OCI-LY1 (cell line): ENCODE measurements at regions not wholly inside any gene's neighbourhood (a gene's known extent, or its start where the extent isn't known, plus 50 kb on each side); places are given as distances from the start of the nearest gene placed in this dataset.
"Not testable (repeated sequence)": the region's sequence is repeated elsewhere in the genome, so short reads cannot be mapped to it uniquely, and the experiment has no call there.

Source experiments
- H2AFZ ChIP-seq: fragments of 200-600 bp; sonication (generic), shearing (Covaris generic); 2 replicates; pipeline ENCODE4 v1.6.0; 2014; ENCODE audit warnings: antibody characterized with exemption, mild to moderate bottlenecking, low read length
- H3F3A ChIP-seq: fragments of 200-600 bp; sonication (generic), shearing (Covaris generic); 2 replicates; pipeline ENCODE4 v1.6.0; 2014; ENCODE audit warnings: mild to moderate bottlenecking, antibody characterized with exemption, low read length, moderate library complexity; ENCODE audit not compliant: insufficient read depth
- H3K27ac ChIP-seq: fragments of 200-600 bp; sonication (generic); 2 replicates; pipeline ENCODE4 v1.5.1; 2014; ENCODE audit warnings: low read length, mixed run types, mild to moderate bottlenecking, low read depth; ENCODE audit not compliant: poor library complexity, severe bottlenecking
- H3K27me3 ChIP-seq: fragments of 200-600 bp; sonication (generic); 2 replicates; pipeline ENCODE4 v1.6.0; 2014; ENCODE audit warnings: antibody characterized with exemption, mild to moderate bottlenecking, low read length, moderate library complexity; ENCODE audit not compliant: insufficient read depth
- H3K36me3 ChIP-seq: fragments of 200-600 bp; sonication (generic); 2 replicates; pipeline ENCODE4 v1.6.1; 2014; ENCODE audit warnings: mild to moderate bottlenecking, antibody characterized with exemption, low read length, moderate library complexity, mixed read lengths; ENCODE audit not compliant: insufficient read depth
- H3K4me1 ChIP-seq: fragments of 200-600 bp; sonication (generic); 2 replicates; pipeline ENCODE4 v1.5.1; 2014; ENCODE audit warnings: mild to moderate bottlenecking, low read length, moderate library complexity; ENCODE audit not compliant: insufficient read depth, severe bottlenecking
- H3K4me2 ChIP-seq: fragments of 200-600 bp; sonication (generic), shearing (Covaris generic); 2 replicates; pipeline ENCODE4 v1.6.1; 2014; ENCODE audit warnings: low read length
- H3K4me3 ChIP-seq: fragments of 200-600 bp; sonication (generic); 2 replicates; pipeline ENCODE4 v1.5.1; 2014; ENCODE audit warnings: low read length, low read depth, mild to moderate bottlenecking, mixed read lengths; ENCODE audit not compliant: poor library complexity, severe bottlenecking
- H3K79me2 ChIP-seq: fragments of 200-600 bp; shearing (Covaris generic); 2 replicates; pipeline ENCODE4 v1.6.1; 2016; ENCODE audit warnings: mixed run types, low read length, mixed read lengths; ENCODE audit not compliant: insufficient read depth
- H3K9ac ChIP-seq: fragments of 200-600 bp; sonication (generic), shearing (Covaris generic); 2 replicates; pipeline ENCODE4 v1.6.1; 2014; ENCODE audit warnings: mild to moderate bottlenecking, low read length, mixed read lengths
- H3K9me2 ChIP-seq: fragments of 200-600 bp; sonication (generic), shearing (Covaris generic); 2 replicates; pipeline ENCODE4 v1.6.1; 2014; ENCODE audit warnings: low read depth, mild to moderate bottlenecking, low read length, mixed read lengths
- H3K9me3 ChIP-seq: fragments of 200-600 bp; shearing (Covaris generic); 2 replicates; pipeline ENCODE4 v1.6.1; 2014; ENCODE audit warnings: low read length, mixed read lengths
- H4K20me1 ChIP-seq: fragments of 200-600 bp; sonication (generic), shearing (Covaris generic); 2 replicates; pipeline ENCODE4 v1.6.0; 2016; ENCODE audit warnings: mild to moderate bottlenecking, low read length; ENCODE audit not compliant: insufficient read depth
- CTCF ChIP-seq: fragments of 200-600 bp; sonication (generic), shearing (Covaris generic); IDR thresholded peaks from 2 replicates; pipeline ENCODE4 v1.5.1; 2017; ENCODE audit warnings: mild to moderate bottlenecking, antibody characterized with exemption, low read length, moderate library complexity, mixed read lengths
- EZH2 ChIP-seq: fragments of 200-600 bp; sonication (generic), shearing (Covaris generic); IDR thresholded peaks from 2 replicates; pipeline ENCODE4 v1.8.0; 2017; ENCODE audit warnings: borderline replicate concordance, mixed run types, mild to moderate bottlenecking, antibody characterized with exemption, low read length, moderate library complexity, mixed read lengths

GRCh38 chr7:68712956-68713495 is 885.2 kb upstream of the AUTS2 start:
- no peaks in the 10 kb centered on the region for H3K9me3 ChIP-seq
- H2AFZ ChIP-seq, result no peak overlapping the region
- no peak overlapping the region for H3K9ac ChIP-seq
- no peaks in the 10 kb centered on the region for H3K79me2 ChIP-seq
- TF ChIP-seq CTCF (no peak), EZH2 (no peak)
- peaks cover 4% of the 10 kb centered on the region for H3K4me1 ChIP-seq
- no peaks in the 10 kb centered on the region for H3K9me2 ChIP-seq
- no peaks in the 10 kb centered on the region for H3F3A ChIP-seq
- H3K27me3 ChIP-seq, result no peaks in the 10 kb centered on the region
- no peaks in the 10 kb centered on the region for H4K20me1 ChIP-seq
- H3K36me3 ChIP-seq, result no peaks in the 10 kb centered on the region; the same call in 1 of the 2 replicates
- H3K4me3 ChIP-seq, result no peak overlapping the region
- no peak overlapping the region for H3K4me2 ChIP-seq
- no peak overlapping the region for H3K27ac ChIP-seq

GRCh38 chr7:68714135-68714534 is 884.1 kb upstream of the AUTS2 start:
- not testable (repeated sequence) for H3K27ac ChIP-seq, H4K20me1 ChIP-seq, H3K9me2 ChIP-seq, H3K9me3 ChIP-seq, H3K27me3 ChIP-seq, H3K4me2 ChIP-seq, H3K4me3 ChIP-seq, H2AFZ ChIP-seq, H3F3A ChIP-seq, H3K9ac ChIP-seq, H3K79me2 ChIP-seq, H3K4me1 ChIP-seq, H3K36me3 ChIP-seq

GRCh38 chr7:68715907-68716306 is 882.4 kb upstream of the AUTS2 start:
- H3K4me1 ChIP-seq, result peaks cover 10% of the 10 kb centered on the region
- no peaks in the 10 kb centered on the region for H3K9me2 ChIP-seq
- H4K20me1 ChIP-seq, result no peaks in the 10 kb centered on the region
- no peaks in the 10 kb centered on the region for H3F3A ChIP-seq
- H2AFZ ChIP-seq, result no peak overlapping the region
- no peaks in the 10 kb centered on the region for H3K79me2 ChIP-seq
- no peaks in the 10 kb centered on the region for H3K27me3 ChIP-seq
- no peak overlapping the region for H3K9ac ChIP-seq
- no peak overlapping the region for H3K4me2 ChIP-seq
- no peak for TF ChIP-seq CTCF
- no peak for TF ChIP-seq EZH2
- no peak overlapping the region for H3K27ac ChIP-seq
- H3K9me3 ChIP-seq, result no peaks in the 10 kb centered on the region
- H3K4me3 ChIP-seq, result no peak overlapping the region
- no peaks in the 10 kb centered on the region for H3K36me3 ChIP-seq

- H3K36me3 ChIP-seq, result no peaks in the 10 kb centered on the region
- H3K4me3 ChIP-seq, result no peak overlapping the region
- peaks cover 22% of the 10 kb centered on the region for H3K4me1 ChIP-seq
- H3K9ac ChIP-seq, result no peak overlapping the region
- no peaks in the 10 kb centered on the region for H3K27me3 ChIP-seq
- H3K9me2 ChIP-seq, result no peaks in the 10 kb centered on the region
- no peak for TF ChIP-seq CTCF
- no peak for TF ChIP-seq EZH2
- H4K20me1 ChIP-seq, result no peaks in the 10 kb centered on the region
- no peaks in the 10 kb centered on the region for H3K9me3 ChIP-seq
- H3K79me2 ChIP-seq, result no peaks in the 10 kb centered on the region
- H3F3A ChIP-seq, result no peaks in the 10 kb centered on the region
- H2AFZ ChIP-seq, result no peak overlapping the region
- no peak overlapping the region for H3K27ac ChIP-seq
- H3K4me2 ChIP-seq, result no peak overlapping the region
Observed at GRCh38 chr7:68717176-68717575, 881.1 kb upstream of the AUTS2 start.
